KOPT-K1 (cell line): ENCODE measurements at regions not wholly inside any gene's neighbourhood (a gene's known extent, or its start where the extent isn't known, plus 50 kb on each side); places are given as distances from the start of the nearest gene placed in this dataset.
"Not testable (repeated sequence)": the region's sequence is repeated elsewhere in the genome, so short reads cannot be mapped to it uniquely, and the experiment has no call there.

Experiments used
- H3K27ac ChIP-seq: fragments of 200-600 bp; sonication (generic); 2 replicates; pipeline ENCODE4 v1.5.1; 2016; ENCODE audit warnings: antibody characterized with exemption, mild to moderate bottlenecking, low read depth, low read length; ENCODE audit not compliant: poor library complexity, severe bottlenecking
- H3K36me3 ChIP-seq: fragments of 200-600 bp; sonication (generic); 2 replicates; pipeline ENCODE4 v1.5.1; 2017; ENCODE audit warnings: antibody characterized with exemption, mild to moderate bottlenecking, low read length, moderate library complexity; ENCODE audit not compliant: insufficient read depth
- H3K9me3 ChIP-seq: fragments of 200-600 bp; sonication (generic); 2 replicates; pipeline ENCODE4 v1.5.1; 2017; ENCODE audit warnings: antibody characterized with exemption, low read length, mild to moderate bottlenecking; ENCODE audit not compliant: insufficient read depth, poor library complexity, severe bottlenecking

- Histone ChIP-seq H3K27ac (no peak overlapping the region), H3K9me3 (no peaks in the 10 kb centered on the region), H3K36me3 (no peaks in the 10 kb centered on the region)
These were observed 757.0 kb upstream of the MMS22L start for GRCh38 chr6:98039904-98040607.

- Histone ChIP-seq H3K27ac (no peak overlapping the region), H3K36me3 (no peaks in the 10 kb centered on the region), H3K9me3 (no peaks in the 10 kb centered on the region)
These were observed 758.0 kb upstream of the MMS22L start for GRCh38 chr6:98041056-98041455.

- H3K9me3 ChIP-seq: no peaks in the 10 kb centered on the region
These were observed 758.9 kb upstream of the MMS22L start for GRCh38 chr6:98041921-98042320.

GRCh38 chr6:98044151-98044561, 761.1 kb upstream of the MMS22L start:
- Histone ChIP-seq H3K36me3 (no peaks in the 10 kb centered on the region), H3K9me3 (no peaks in the 10 kb centered on the region), H3K27ac (no peak overlapping the region)

More at GRCh38 chr6:98041921-98042320, 758.9 kb upstream of the MMS22L start:
- H3K36me3 ChIP-seq: no peaks in the 10 kb centered on the region
- H3K27ac ChIP-seq: no peak overlapping the region

- H3K36me3 ChIP-seq: no peaks in the 10 kb centered on the region
These were observed 761.9 kb upstream of the MMS22L start for GRCh38 chr6:98044791-98045470.

GRCh38 chr6:98047164-98047563, 764.1 kb upstream of the MMS22L start:
- no peaks in the 10 kb centered on the region for H3K9me3 ChIP-seq
- H3K27ac ChIP-seq: no peak overlapping the region
- H3K36me3 ChIP-seq: no peaks in the 10 kb centered on the region

More at GRCh38 chr6:98044791-98045470, 761.9 kb upstream of the MMS22L start:
- Histone ChIP-seq H3K27ac (no peak overlapping the region), H3K9me3 (no peaks in the 10 kb centered on the region)

GRCh38 chr6:98047871-98048270, 764.9 kb upstream of the MMS22L start:
- Histone ChIP-seq H3K27ac (no peak overlapping the region), H3K9me3 (no peaks in the 10 kb centered on the region), H3K36me3 (no peaks in the 10 kb centered on the region)

GRCh38 chr6:98054453-98054852, 771.4 kb upstream of the MMS22L start:
- Histone ChIP-seq H3K27ac (no peak overlapping the region), H3K9me3 (no peaks in the 10 kb centered on the region), H3K36me3 (no peaks in the 10 kb centered on the region)

GRCh38 chr6:98056955-98057354, 773.9 kb upstream of the MMS22L start:
- H3K9me3 ChIP-seq: no peaks in the 10 kb centered on the region
- H3K27ac ChIP-seq: no peak overlapping the region
- H3K36me3 ChIP-seq: no peaks in the 10 kb centered on the region

GRCh38 chr6:98067375-98067774, 767.0 kb upstream of the POU3F2 start:
- no peak overlapping the region for H3K27ac ChIP-seq
- no peaks in the 10 kb centered on the region for H3K9me3 ChIP-seq
- H3K36me3 ChIP-seq: no peaks in the 10 kb centered on the region

GRCh38 chr6:98088537-98088936, 745.8 kb upstream of the POU3F2 start:
- H3K9me3 ChIP-seq, H3K27ac ChIP-seq, H3K36me3 ChIP-seq: not testable (repeated sequence)

GRCh38 chr6:98092331-98092730, 742.0 kb upstream of the POU3F2 start:
- no peak overlapping the region for H3K27ac ChIP-seq
- no peaks in the 10 kb centered on the region for H3K9me3 ChIP-seq
- H3K36me3 ChIP-seq: no peaks in the 10 kb centered on the region

- Histone ChIP-seq H3K27ac (no peak overlapping the region), H3K9me3 (no peaks in the 10 kb centered on the region), H3K36me3 (no peaks in the 10 kb centered on the region)
These were observed 739.7 kb upstream of the POU3F2 start for GRCh38 chr6:98094696-98095095.

- Histone ChIP-seq H3K36me3 (no peaks in the 10 kb centered on the region), H3K9me3 (no peaks in the 10 kb centered on the region), H3K27ac (no peak overlapping the region)
These were observed 726.6 kb upstream of the POU3F2 start for GRCh38 chr6:98107801-98108200.

GRCh38 chr6:98116455-98116854, 717.9 kb upstream of the POU3F2 start:
- Histone ChIP-seq H3K36me3 (no peaks in the 10 kb centered on the region), H3K27ac (no peak overlapping the region), H3K9me3 (no peaks in the 10 kb centered on the region)

GRCh38 chr6:98117068-98117467, 717.3 kb upstream of the POU3F2 start:
- H3K27ac ChIP-seq: no peak overlapping the region
- no peaks in the 10 kb centered on the region for H3K36me3 ChIP-seq
- no peaks in the 10 kb centered on the region for H3K9me3 ChIP-seq
